ENCODE measurements at regions not wholly inside any gene's neighbourhood (a gene's known extent, or its start where the extent isn't known, plus 50 kb on each side); places are given as distances from the start of the nearest gene placed in this dataset.

DNA sequence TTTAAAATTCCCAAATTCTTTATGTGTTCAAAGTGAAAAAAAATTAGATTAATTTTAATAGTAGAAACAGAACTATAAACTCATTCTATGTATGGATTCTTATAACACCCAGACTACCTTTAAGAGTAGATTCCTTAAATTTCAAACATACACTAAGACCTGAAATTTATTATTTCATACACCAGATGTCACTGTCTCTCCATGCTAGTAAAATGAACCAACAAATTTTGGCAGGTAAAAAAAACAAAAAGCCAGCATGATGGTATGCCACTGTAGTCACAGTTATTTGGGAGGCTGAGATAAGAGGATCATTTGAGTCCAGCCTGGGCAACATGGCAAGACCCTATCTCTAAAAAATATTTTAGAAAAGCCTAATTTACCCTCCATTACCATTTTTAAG, 461.3 kb upstream of the NAALADL2 start:
- no peak for TF ChIP-seq ZFX (IDR thresholded peaks at IDR 0.05)
- TF ChIP-seq, protein P1, sequence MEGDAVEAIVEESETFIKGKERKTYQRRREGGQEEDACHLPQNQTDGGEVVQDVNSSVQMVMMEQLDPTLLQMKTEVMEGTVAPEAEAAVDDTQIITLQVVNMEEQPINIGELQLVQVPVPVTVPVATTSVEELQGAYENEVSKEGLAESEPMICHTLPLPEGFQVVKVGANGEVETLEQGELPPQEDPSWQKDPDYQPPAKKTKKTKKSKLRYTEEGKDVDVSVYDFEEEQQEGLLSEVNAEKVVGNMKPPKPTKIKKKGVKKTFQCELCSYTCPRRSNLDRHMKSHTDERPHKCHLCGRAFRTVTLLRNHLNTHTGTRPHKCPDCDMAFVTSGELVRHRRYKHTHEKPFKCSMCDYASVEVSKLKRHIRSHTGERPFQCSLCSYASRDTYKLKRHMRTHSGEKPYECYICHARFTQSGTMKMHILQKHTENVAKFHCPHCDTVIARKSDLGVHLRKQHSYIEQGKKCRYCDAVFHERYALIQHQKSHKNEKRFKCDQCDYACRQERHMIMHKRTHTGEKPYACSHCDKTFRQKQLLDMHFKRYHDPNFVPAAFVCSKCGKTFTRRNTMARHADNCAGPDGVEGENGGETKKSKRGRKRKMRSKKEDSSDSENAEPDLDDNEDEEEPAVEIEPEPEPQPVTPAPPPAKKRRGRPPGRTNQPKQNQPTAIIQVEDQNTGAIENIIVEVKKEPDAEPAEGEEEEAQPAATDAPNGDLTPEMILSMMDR (conservative IDR thresholded peaks at IDR 0.05) = peak; percentile 70
